NOMO-1 treated with dmso at 0.1 percent for 144 hours (cell line): ENCODE measurements at regions not wholly inside any gene's neighbourhood (a gene's known extent, or its start where the extent isn't known, plus 50 kb on each side); places are given as distances from the start of the nearest gene placed in this dataset.
A peak's percentile ranks its signal among the peaks of the same experiment; 100 is the strongest.
"Not testable (repeated sequence)": the region's sequence is repeated elsewhere in the genome, so short reads cannot be mapped to it uniquely, and the experiment has no call there.

ENCODE experiments used
- DNase-seq: peaks from one replicate; lab custom pipeline; 2025; ENCODE audit not compliant: unreplicated experiment; lab: John Stamatoyannopoulos, UW

- DNase-seq, result peak; percentile 77
Measured at GRCh38 chr5:36739751-36740221, 133.4 kb downstream of the SLC1A3 start.

GRCh38 chr5:36740259-36740898 is 134.0 kb downstream of the SLC1A3 start:
- DNase-seq, result no peak

GRCh38 chr5:36741128-36741527 is 134.7 kb downstream of the SLC1A3 start:
- no peak for DNase-seq

GRCh38 chr5:36743891-36744772 is 132.4 kb upstream of the NIPBL start:
- no peak for DNase-seq

GRCh38 chr5:36744773-36745589 is 131.6 kb upstream of the NIPBL start:
- DNase-seq, result peak; percentile 44

- DNase-seq, result not testable (repeated sequence)
Measured at GRCh38 chr5:36747794-36748193, 128.8 kb upstream of the NIPBL start.

GRCh38 chr5:36751886-36752285 is 124.7 kb upstream of the NIPBL start:
- no peak for DNase-seq

GRCh38 chr5:36755342-36755741 is 121.2 kb upstream of the NIPBL start:
- DNase-seq, result no peak

- DNase-seq, result no peak
Measured at GRCh38 chr5:36755920-36756488, 120.6 kb upstream of the NIPBL start.

- no peak for DNase-seq
Measured at GRCh38 chr5:36756848-36757247, 119.7 kb upstream of the NIPBL start.

- no peak for DNase-seq
Measured at GRCh38 chr5:36759117-36759516, 117.5 kb upstream of the NIPBL start.

GRCh38 chr5:36763454-36763853 is 113.1 kb upstream of the NIPBL start:
- DNase-seq, result no peak

- no peak for DNase-seq
Measured at GRCh38 chr5:36765876-36766275, 110.7 kb upstream of the NIPBL start.

GRCh38 chr5:36766981-36767380 is 109.6 kb upstream of the NIPBL start:
- no peak for DNase-seq

- no peak for DNase-seq
Measured at GRCh38 chr5:36768450-36768849, 108.1 kb upstream of the NIPBL start.

GRCh38 chr5:36769129-36769770 is 107.3 kb upstream of the NIPBL start:
- no peak for DNase-seq

GRCh38 chr5:36770125-36770524 is 106.4 kb upstream of the NIPBL start:
- DNase-seq, result no peak

GRCh38 chr5:36772276-36773140 is 104.1 kb upstream of the NIPBL start:
- no peak for DNase-seq

GRCh38 chr5:36777105-36777757 is 99.3 kb upstream of the NIPBL start:
- DNase-seq, result no peak
